GM13976 (cell line): ENCODE measurements at regions not wholly inside any gene's neighbourhood (a gene's known extent, or its start where the extent isn't known, plus 50 kb on each side); places are given as distances from the start of the nearest gene placed in this dataset.

ENCODE experiments used
- DNase-seq: peaks from one replicate; pipeline ENCODE4 v3.0.0; 2012; ENCODE audit warnings: low spot score
- CTCF ChIP-seq: IDR thresholded peaks from 2 replicates; pipeline ENCODE4 v1.5.1; 2012; ENCODE audit warnings: borderline replicate concordance, mild to moderate bottlenecking; ENCODE audit not compliant: insufficient read depth; ENCODE audit errors: extremely low read depth, missing control alignments, control extremely low read depth
- in situ Hi-C: fragments of 300-500 bp; cut with MboI; formaldehyde crosslinking; loops from one replicate; pipeline ENCODE4 v1.12.0; 2022; ENCODE audit warnings: low sequenced_read_pairs, mixed read lengths, inconsistent platforms; ENCODE audit not compliant: unreplicated experiment

GRCh38 chr18:33928231-33928630 is 296.5 kb downstream of the NOL4 start:
- no peak for TF ChIP-seq CTCF
- in situ Hi-C loops: no loop called here
- DNase-seq: no peak

- DNase-seq: no peak
- in situ Hi-C loops: no loop called here
Observed at GRCh38 chr18:33924576-33924975, 300.1 kb downstream of the NOL4 start.

DNA sequence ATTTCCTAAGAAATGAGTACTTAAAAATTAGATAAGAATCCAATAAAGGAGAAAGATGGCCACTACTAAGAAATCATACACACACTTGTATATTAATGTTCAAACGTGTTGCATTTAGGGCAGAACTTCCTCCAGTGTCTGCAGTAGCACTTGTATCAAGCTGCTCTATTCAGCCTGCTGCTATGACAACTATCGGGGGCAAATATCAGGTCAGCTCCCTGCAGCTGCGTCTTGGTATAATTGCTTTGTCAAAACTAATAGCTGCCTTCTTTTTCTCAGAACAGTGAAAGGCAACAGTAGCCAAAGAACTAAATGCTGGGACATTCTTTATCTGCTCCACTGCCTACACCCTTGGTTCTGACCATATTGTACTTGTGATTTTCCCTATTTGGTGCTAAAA is 300.7 kb downstream of the NOL4 start:
- TF ChIP-seq CTCF: no peak
- in situ Hi-C loops: no loop called here
- no peak for DNase-seq

More at GRCh38 chr18:33924576-33924975, 300.1 kb downstream of the NOL4 start:
- TF ChIP-seq CTCF: no peak

- TF ChIP-seq CTCF: no peak
- DNase-seq: no peak
- in situ Hi-C loops: no loop called here
Observed at GRCh38 chr18:33918571-33918970, 306.1 kb downstream of the NOL4 start.

DNA sequence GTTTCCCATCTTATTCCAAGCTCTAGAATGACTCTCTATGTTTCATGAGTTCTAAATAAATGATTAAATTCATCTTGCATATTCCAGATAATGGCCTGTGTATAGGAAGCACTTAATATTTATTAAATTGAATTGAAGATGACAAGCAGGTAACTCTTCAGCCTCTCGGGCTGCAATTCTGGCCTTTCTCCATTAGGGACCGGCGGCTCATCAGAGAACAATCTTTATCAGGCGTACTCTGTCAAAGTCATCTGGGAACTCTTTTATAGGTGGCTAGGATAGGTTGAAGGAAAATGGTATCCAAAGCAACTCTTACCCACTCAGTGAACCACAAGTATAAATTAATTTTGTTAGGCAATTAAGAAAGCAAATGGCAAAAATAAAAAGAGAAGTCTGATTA is 308.5 kb downstream of the NOL4 start:
- TF ChIP-seq CTCF: no peak
- DNase-seq: no peak
- in situ Hi-C loops: no loop called here

DNA sequence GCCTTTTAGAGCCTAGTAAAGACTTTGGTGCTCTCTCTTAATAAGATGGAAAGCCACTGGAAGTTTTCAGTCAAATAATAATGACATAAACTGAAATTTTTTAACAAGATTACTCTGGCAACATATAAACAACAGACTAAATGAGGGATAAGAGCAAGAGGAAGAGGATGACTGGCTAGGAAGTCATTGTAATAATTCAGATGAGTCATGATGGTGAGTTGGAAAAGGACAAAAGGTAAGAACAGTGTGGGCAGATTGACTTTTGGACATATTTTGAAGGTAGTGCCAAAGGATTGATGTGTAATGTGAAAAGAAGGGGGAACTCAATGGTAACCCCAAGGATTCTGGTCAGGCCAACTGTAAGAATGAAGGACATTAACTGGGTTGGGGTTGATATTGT is 310.3 kb downstream of the NOL4 start:
- in situ Hi-C loops: no loop called here
- DNase-seq: no peak
- TF ChIP-seq CTCF: no peak

GRCh38 chr18:33906046-33906445 is 318.7 kb downstream of the NOL4 start:
- DNase-seq: no peak
- in situ Hi-C loops: no loop called here
- TF ChIP-seq CTCF: no peak
